ENCODE measurements at regions not wholly inside any gene's neighbourhood (a gene's known extent, or its start where the extent isn't known, plus 50 kb on each side); places are given as distances from the start of the nearest gene placed in this dataset.

DNA sequence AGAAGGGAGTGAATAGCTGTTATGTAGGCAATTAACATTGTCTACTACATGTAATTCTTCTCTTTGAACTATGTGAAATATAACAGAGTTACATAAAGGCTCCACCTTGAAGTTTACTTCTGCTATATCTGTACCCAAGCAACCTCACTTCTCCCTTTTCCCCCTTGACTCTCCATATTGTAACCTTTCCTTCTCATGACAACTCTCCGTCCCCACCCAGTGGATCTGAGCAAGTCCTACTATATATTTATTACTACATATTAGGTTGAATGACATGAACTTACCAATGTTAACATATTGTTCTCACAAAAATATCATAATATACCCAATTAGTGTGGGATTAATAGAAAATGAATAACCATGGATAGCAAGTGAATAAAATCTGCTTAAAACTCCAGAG lies 93.2 kb upstream of the ATP8A1 start:
- no peak overlapping the region for H3K27ac ChIP-seq (replicated peaks; ENCODE audit: low read length)
- H4K8ac ChIP-seq (ENCODE audit: low read depth, low read length), result no peak overlapping the region
- no peak overlapping the region for H3K9ac ChIP-seq (ENCODE audit: low read depth, low read length, poor library complexity)
- DNase-seq (ENCODE audit: low spot score), result no peak
- H3K9me3 ChIP-seq (replicated peaks in 1 of 2; ENCODE audit: control insufficient read depth in 2 of 2, insufficient read depth in 1 of 2, low read depth in 1 of 2, low read length in 2 of 2), result no peaks in the 10 kb centered on the region
- H2BK120ac ChIP-seq (ENCODE audit: low read depth, low read length), result no peak overlapping the region
- H3K14ac ChIP-seq (ENCODE audit: low read length), result no peak overlapping the region
- no peak overlapping the region for H2BK15ac ChIP-seq (ENCODE audit: low read length)
- no peak overlapping the region for H2BK5ac ChIP-seq (ENCODE audit: low read length)
- no peaks in the 10 kb centered on the region for H3K79me1 ChIP-seq (ENCODE audit: low read depth, low read length)
- H3K23ac ChIP-seq (ENCODE audit: low read depth, low read length, poor library complexity), result no peak overlapping the region
- no CpG with 5 or more reads among the region's 1 CpG for WGBS, 2 donors (ENCODE audit: extremely low coverage in 2 of 2, insufficient read length in 2 of 2, insufficient replicate concordance in 1 of 2)
- H3K36me3 ChIP-seq (replicated peaks in 1 of 2; ENCODE audit: control insufficient read depth in 2 of 2, insufficient read depth in 2 of 2, low read length in 2 of 2), result no peaks in the 10 kb centered on the region
- no peak overlapping the region for H2AK5ac ChIP-seq (ENCODE audit: low read depth, low read length)
- H2BK12ac ChIP-seq (ENCODE audit: low read length), result no peak overlapping the region
- no peak overlapping the region for H3K18ac ChIP-seq (ENCODE audit: low read length)
- no peak overlapping the region for H3K4me3 ChIP-seq (ENCODE audit: low read length in 2 of 2)
- peaks cover 0 to 2% of the 10 kb centered on the region in 2 donors for H3K4me1 ChIP-seq (ENCODE audit: control insufficient read depth in 2 of 2, insufficient read depth in 1 of 2, low read depth in 1 of 2, low read length in 2 of 2)
- no peak overlapping the region for H4K91ac ChIP-seq (ENCODE audit: low read depth, low read length, poor library complexity)
- H3K4me2 ChIP-seq (ENCODE audit: insufficient read depth, low read length, poor library complexity, severe bottlenecking), result no peak overlapping the region
- no peak overlapping the region for H2AFZ ChIP-seq (ENCODE audit: low read length)
- H3K4ac ChIP-seq (ENCODE audit: low read length), result no peak overlapping the region
- H3K27me3 ChIP-seq (ENCODE audit: control insufficient read depth in 3 of 3, insufficient read depth in 3 of 3, low read depth in 1 of 3, low read length in 3 of 3), result no peaks in the 10 kb centered on the region

DNA sequence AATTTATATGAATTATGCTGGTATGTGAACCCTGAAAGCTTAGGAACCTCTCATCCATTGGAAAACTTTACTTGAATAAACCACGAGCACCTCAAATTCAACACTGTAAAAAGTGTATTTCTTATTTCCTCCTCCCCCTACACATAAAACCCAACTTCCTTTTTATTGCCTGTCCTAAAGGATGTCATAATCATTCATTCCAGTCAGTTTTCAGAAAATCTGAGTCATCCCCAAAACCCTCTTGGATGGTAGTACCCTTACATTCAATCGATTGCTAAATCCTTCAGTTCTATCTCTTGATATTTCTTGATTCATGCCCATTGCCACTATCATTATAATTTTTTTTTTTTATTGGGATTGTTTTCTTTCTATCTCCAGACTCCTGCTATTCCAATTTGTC lies 91.1 kb upstream of the ATP8A1 start:
- Histone ChIP-seq H2AFZ (ENCODE audit: low read length) (no peak overlapping the region), H3K4me3 (ENCODE audit: low read length in 2 of 2) (no peak overlapping the region), H2BK15ac (ENCODE audit: low read length) (no peak overlapping the region), H2BK5ac (ENCODE audit: low read length) (no peak overlapping the region), H3K9me3 (replicated peaks in 1 of 2; ENCODE audit: control insufficient read depth in 2 of 2, insufficient read depth in 1 of 2, low read depth in 1 of 2, low read length in 2 of 2) (no peaks in the 10 kb centered on the region), H3K4me2 (ENCODE audit: insufficient read depth, low read length, poor library complexity, severe bottlenecking) (no peak overlapping the region), H2BK12ac (ENCODE audit: low read length) (no peak overlapping the region), H3K9ac (ENCODE audit: low read depth, low read length, poor library complexity) (no peak overlapping the region), H3K79me1 (ENCODE audit: low read depth, low read length) (no peaks in the 10 kb centered on the region), H3K4ac (ENCODE audit: low read length) (no peak overlapping the region), H3K18ac (ENCODE audit: low read length) (no peak overlapping the region), H3K27me3 (ENCODE audit: control insufficient read depth in 3 of 3, insufficient read depth in 3 of 3, low read depth in 1 of 3, low read length in 3 of 3) (no peaks in the 10 kb centered on the region), H3K23ac (ENCODE audit: low read depth, low read length, poor library complexity) (no peak overlapping the region), H3K4me1 (ENCODE audit: control insufficient read depth in 2 of 2, insufficient read depth in 1 of 2, low read depth in 1 of 2, low read length in 2 of 2) (peaks cover 0 to 2% of the 10 kb centered on the region in 2 donors), H2AK5ac (ENCODE audit: low read depth, low read length) (no peak overlapping the region), H3K36me3 (replicated peaks in 1 of 2; ENCODE audit: control insufficient read depth in 2 of 2, insufficient read depth in 2 of 2, low read length in 2 of 2) (no peaks in the 10 kb centered on the region), H3K14ac (ENCODE audit: low read length) (no peak overlapping the region), H3K27ac (replicated peaks; ENCODE audit: low read length) (no peak overlapping the region), H4K8ac (ENCODE audit: low read depth, low read length) (no peak overlapping the region), H2BK120ac (ENCODE audit: low read depth, low read length) (no peak overlapping the region), H4K91ac (ENCODE audit: low read depth, low read length, poor library complexity) (no peak overlapping the region)
- no CpG with 5 or more reads among the region's 2 CpGs for WGBS, 2 donors (ENCODE audit: extremely low coverage in 2 of 2, insufficient read length in 2 of 2, insufficient replicate concordance in 1 of 2)
- no peak for DNase-seq (ENCODE audit: low spot score)

DNA sequence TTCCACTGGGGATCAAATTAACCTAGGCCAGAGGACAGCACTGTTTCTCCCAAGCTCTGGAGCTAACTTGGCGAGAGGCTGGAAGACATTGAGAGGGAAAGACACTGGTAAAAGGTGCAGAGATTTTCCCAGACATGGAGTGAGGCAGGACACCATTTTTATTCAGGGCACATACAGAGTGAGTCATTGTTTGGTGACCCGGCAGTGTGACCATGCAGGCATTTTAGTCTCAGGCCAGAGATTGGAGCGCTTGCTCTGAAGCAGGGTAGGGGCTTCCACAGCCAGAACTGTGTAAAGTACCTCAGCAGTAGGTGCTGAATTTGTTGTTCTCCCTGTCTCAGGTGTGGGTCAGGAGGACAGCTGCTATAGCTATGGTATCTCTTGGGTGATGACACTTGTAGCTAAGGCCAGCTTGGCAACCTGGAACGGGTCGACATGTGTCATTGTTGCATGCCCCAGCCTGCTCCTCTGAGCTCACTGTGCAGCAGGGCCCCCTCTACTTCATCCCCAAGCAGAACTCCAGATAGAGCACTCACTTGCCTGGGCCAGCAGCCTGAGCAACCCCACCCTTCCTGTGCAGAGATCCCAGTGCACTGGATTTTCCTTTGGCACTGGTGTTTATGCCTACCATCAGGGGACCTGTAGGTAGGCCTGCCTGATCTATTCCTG lies 79.8 kb upstream of the ATP8A1 start:
- Histone ChIP-seq H3K36me3 (replicated peaks in 1 of 2; ENCODE audit: control insufficient read depth in 2 of 2, insufficient read depth in 2 of 2, low read length in 2 of 2) (no peaks in the 10 kb centered on the region), H3K23ac (ENCODE audit: low read depth, low read length, poor library complexity) (no peak overlapping the region), H3K4me3 (ENCODE audit: low read length in 2 of 2) (peak overlapping the region in 1 of 2 donors; percentile 53), H2AK5ac (ENCODE audit: low read depth, low read length) (no peak overlapping the region), H2BK120ac (ENCODE audit: low read depth, low read length) (no peak overlapping the region), H2BK15ac (ENCODE audit: low read length) (no peak overlapping the region), H3K27ac (replicated peaks; ENCODE audit: low read length) (no peak overlapping the region), H3K9ac (ENCODE audit: low read depth, low read length, poor library complexity) (no peak overlapping the region), H3K79me1 (ENCODE audit: low read depth, low read length) (no peaks in the 10 kb centered on the region), H4K91ac (ENCODE audit: low read depth, low read length, poor library complexity) (no peak overlapping the region), H3K9me3 (replicated peaks in 1 of 2; ENCODE audit: control insufficient read depth in 2 of 2, insufficient read depth in 1 of 2, low read depth in 1 of 2, low read length in 2 of 2) (no peaks in the 10 kb centered on the region), H2BK5ac (ENCODE audit: low read length) (no peak overlapping the region), H2BK12ac (ENCODE audit: low read length) (no peak overlapping the region), H3K18ac (ENCODE audit: low read length) (peak overlapping the region; percentile 1), H3K4ac (ENCODE audit: low read length) (no peak overlapping the region), H4K8ac (ENCODE audit: low read depth, low read length) (no peak overlapping the region), H3K4me1 (ENCODE audit: control insufficient read depth in 2 of 2, insufficient read depth in 1 of 2, low read depth in 1 of 2, low read length in 2 of 2) (no peaks in the 10 kb centered on the region), H3K4me2 (ENCODE audit: insufficient read depth, low read length, poor library complexity, severe bottlenecking) (no peak overlapping the region), H3K14ac (ENCODE audit: low read length) (no peak overlapping the region), H3K27me3 (ENCODE audit: control insufficient read depth in 3 of 3, insufficient read depth in 3 of 3, low read depth in 1 of 3, low read length in 3 of 3) (no peaks in the 10 kb centered on the region), H2AFZ (ENCODE audit: low read length) (peak overlapping the region; percentile 53)
- DNase-seq (ENCODE audit: low spot score), result no peak
- WGBS, 2 donors (ENCODE audit: extremely low coverage in 2 of 2, insufficient read length in 2 of 2, insufficient replicate concordance in 1 of 2), result no CpG with 5 or more reads among the region's 5 CpGs

DNA sequence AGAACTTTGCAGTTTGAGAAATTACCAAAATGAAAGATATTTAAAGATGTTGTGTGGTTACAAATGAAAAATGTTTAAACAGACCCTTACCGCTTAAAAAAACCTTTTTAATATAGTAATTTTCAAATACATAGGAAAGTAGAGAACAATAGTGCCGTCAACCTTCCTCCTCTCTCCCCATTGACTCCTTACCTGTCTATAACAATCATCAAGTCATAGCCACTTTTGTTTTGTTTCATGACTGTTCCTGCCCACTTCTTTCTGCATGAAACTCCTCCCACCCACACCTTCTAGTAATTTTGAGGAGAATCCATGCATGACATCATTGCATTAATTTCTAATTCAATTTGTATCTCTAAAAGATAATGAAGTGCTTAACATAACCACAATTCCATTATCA lies 76.5 kb upstream of the ATP8A1 start:
- WGBS, 2 donors (ENCODE audit: extremely low coverage in 2 of 2, insufficient read length in 2 of 2, insufficient replicate concordance in 1 of 2), result no CpG with 5 or more reads among the region's 2 CpGs
- Histone ChIP-seq H3K9ac (ENCODE audit: low read depth, low read length, poor library complexity) (no peak overlapping the region), H2AFZ (ENCODE audit: low read length) (no peak overlapping the region), H3K9me3 (replicated peaks in 1 of 2; ENCODE audit: control insufficient read depth in 2 of 2, insufficient read depth in 1 of 2, low read depth in 1 of 2, low read length in 2 of 2) (no peaks in the 10 kb centered on the region), H3K4ac (ENCODE audit: low read length) (no peak overlapping the region), H4K91ac (ENCODE audit: low read depth, low read length, poor library complexity) (no peak overlapping the region), H3K4me1 (ENCODE audit: control insufficient read depth in 2 of 2, insufficient read depth in 1 of 2, low read depth in 1 of 2, low read length in 2 of 2) (no peaks in the 10 kb centered on the region), H3K18ac (ENCODE audit: low read length) (no peak overlapping the region), H2BK12ac (ENCODE audit: low read length) (no peak overlapping the region), H3K23ac (ENCODE audit: low read depth, low read length, poor library complexity) (no peak overlapping the region), H3K79me1 (ENCODE audit: low read depth, low read length) (no peaks in the 10 kb centered on the region), H2BK120ac (ENCODE audit: low read depth, low read length) (no peak overlapping the region), H3K36me3 (replicated peaks in 1 of 2; ENCODE audit: control insufficient read depth in 2 of 2, insufficient read depth in 2 of 2, low read length in 2 of 2) (no peaks in the 10 kb centered on the region), H2BK15ac (ENCODE audit: low read length) (no peak overlapping the region), H4K8ac (ENCODE audit: low read depth, low read length) (no peak overlapping the region), H3K4me2 (ENCODE audit: insufficient read depth, low read length, poor library complexity, severe bottlenecking) (no peak overlapping the region), H3K14ac (ENCODE audit: low read length) (no peak overlapping the region), H2AK5ac (ENCODE audit: low read depth, low read length) (no peak overlapping the region), H3K27me3 (ENCODE audit: control insufficient read depth in 3 of 3, insufficient read depth in 3 of 3, low read depth in 1 of 3, low read length in 3 of 3) (no peaks in the 10 kb centered on the region), H3K27ac (replicated peaks; ENCODE audit: low read length) (no peak overlapping the region), H2BK5ac (ENCODE audit: low read length) (no peak overlapping the region), H3K4me3 (ENCODE audit: low read length in 2 of 2) (no peak overlapping the region)
- DNase-seq (ENCODE audit: low spot score), result no peak
